HUDEP-2 (cell line): ENCODE measurements at regions not wholly inside any gene's neighbourhood (a gene's known extent, or its start where the extent isn't known, plus 50 kb on each side); places are given as distances from the start of the nearest gene placed in this dataset.

Experiments
- DNase-seq, 76 experiments: peaks; one replicate each; lab custom pipeline; 2025; ENCODE audit not compliant: unreplicated experiment in 76 of 76; lab: John Stamatoyannopoulos, UW

- DNase-seq, result no peak
Measured at GRCh38 chr14:29102266-29102665, 335.7 kb downstream of the FOXG1 start.

- DNase-seq, result no peak
Measured at GRCh38 chr14:29102996-29103395, 336.4 kb downstream of the FOXG1 start.

- no peak for DNase-seq
Measured at GRCh38 chr14:29108908-29109307, 342.3 kb downstream of the FOXG1 start.

GRCh38 chr14:29109589-29109988 is 343.0 kb downstream of the FOXG1 start:
- DNase-seq, result no peak

GRCh38 chr14:29111554-29111953 is 345.0 kb downstream of the FOXG1 start:
- no peak for DNase-seq

GRCh38 chr14:29123017-29123416 is 356.4 kb downstream of the FOXG1 start:
- no peak for DNase-seq

GRCh38 chr14:29126361-29126760 is 359.8 kb downstream of the FOXG1 start:
- no peak for DNase-seq

GRCh38 chr14:29126865-29127264 is 360.3 kb downstream of the FOXG1 start:
- no peak for DNase-seq

- DNase-seq, result no peak
Measured at GRCh38 chr14:29140016-29140415, 373.4 kb downstream of the FOXG1 start.

GRCh38 chr14:29144621-29145020 is 378.0 kb downstream of the FOXG1 start:
- DNase-seq, result no peak

GRCh38 chr14:29148221-29148620 is 381.6 kb downstream of the FOXG1 start:
- DNase-seq, result no peak

- DNase-seq, result no peak
Measured at GRCh38 chr14:29149798-29150197, 383.2 kb downstream of the FOXG1 start.

GRCh38 chr14:29150659-29151058 is 384.1 kb downstream of the FOXG1 start:
- no peak for DNase-seq

GRCh38 chr14:29156096-29156495 is 389.5 kb downstream of the FOXG1 start:
- no peak for DNase-seq

GRCh38 chr14:29161593-29161992 is 395.0 kb downstream of the FOXG1 start:
- no peak for DNase-seq

- DNase-seq, result no peak
Measured at GRCh38 chr14:29163109-29163508, 396.5 kb downstream of the FOXG1 start.

- no peak for DNase-seq
Measured at GRCh38 chr14:29165431-29165830, 398.8 kb downstream of the FOXG1 start.

- DNase-seq, result no peak
Measured at GRCh38 chr14:29166507-29166906, 399.9 kb downstream of the FOXG1 start.

- no peak for DNase-seq
Measured at GRCh38 chr14:29168149-29168548, 401.6 kb downstream of the FOXG1 start.

GRCh38 chr14:29169408-29169807 is 402.8 kb downstream of the FOXG1 start:
- DNase-seq, result no peak

GRCh38 chr14:29175706-29176105 is 409.1 kb downstream of the FOXG1 start:
- no peak for DNase-seq

- DNase-seq, result no peak
Measured at GRCh38 chr14:29176876-29177275, 410.3 kb downstream of the FOXG1 start.

- DNase-seq, result no peak
Measured at GRCh38 chr14:29178971-29179370, 412.4 kb downstream of the FOXG1 start.

- DNase-seq, result no peak
Measured at GRCh38 chr14:29191092-29191491, 424.5 kb downstream of the FOXG1 start.
